Endothelial cell of hepatic sinusoid (primary cell): ENCODE measurements at regions not wholly inside any gene's neighbourhood (a gene's known extent, or its start where the extent isn't known, plus 50 kb on each side); places are given as distances from the start of the nearest gene placed in this dataset.
"Not testable (repeated sequence)": the region's sequence is repeated elsewhere in the genome, so short reads cannot be mapped to it uniquely, and the experiment has no call there.

ENCODE experiments used
- in situ Hi-C: cut with HindIII; loops from 2 replicates; pipeline ENCODE4 v1.10.0; 2017; ENCODE audit warnings: low sequenced_read_pairs

- in situ Hi-C loops, result no loop called here
Measured at GRCh38 chr19:28466107-28467045, 746.6 kb downstream of the UQCRFS1 start.

DNA sequence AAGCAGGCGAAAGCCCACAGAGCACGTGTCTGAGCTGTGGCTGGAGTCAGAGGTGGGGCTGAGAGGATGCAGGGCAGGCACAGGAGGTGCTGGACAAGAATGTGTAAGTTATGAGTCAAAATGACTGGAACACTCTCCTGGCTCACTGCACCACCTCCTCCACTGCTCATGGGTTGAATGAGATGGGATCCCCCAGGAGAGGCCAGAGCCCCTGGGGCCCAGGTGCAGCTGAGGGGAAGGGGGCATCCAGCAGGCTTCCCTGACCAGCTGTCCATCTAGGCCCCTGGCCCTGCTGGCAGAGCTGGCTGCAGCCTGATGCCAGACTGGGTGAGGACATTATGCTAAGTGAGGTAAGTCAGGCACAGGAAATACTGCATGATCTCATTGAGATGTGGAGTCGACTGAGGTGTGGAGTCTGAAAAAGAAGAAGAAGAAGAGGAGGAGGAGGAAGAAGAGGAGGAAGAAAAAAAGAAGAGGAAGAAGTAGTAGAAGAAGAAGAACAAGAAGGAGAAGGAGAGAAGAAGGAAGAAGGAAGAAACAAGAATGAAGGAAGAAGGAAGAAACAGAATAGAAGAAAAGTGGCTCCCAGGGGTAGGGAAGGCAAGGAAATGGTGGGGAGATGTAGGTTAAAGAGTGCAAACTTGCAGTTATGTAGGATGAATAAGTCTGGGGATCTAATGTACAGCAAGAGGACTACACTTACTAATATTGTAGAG, 747.4 kb downstream of the UQCRFS1 start:
- in situ Hi-C loops, result no loop called here

- in situ Hi-C loops, result no loop called here
Measured at GRCh38 chr19:28463493-28464053, 749.4 kb downstream of the UQCRFS1 start.

- in situ Hi-C loops, result no loop called here
Measured at GRCh38 chr19:28457620-28458019, 755.3 kb downstream of the UQCRFS1 start.

- in situ Hi-C loops, result no loop called here
Measured at GRCh38 chr19:28456708-28457320, 756.1 kb downstream of the UQCRFS1 start.

DNA sequence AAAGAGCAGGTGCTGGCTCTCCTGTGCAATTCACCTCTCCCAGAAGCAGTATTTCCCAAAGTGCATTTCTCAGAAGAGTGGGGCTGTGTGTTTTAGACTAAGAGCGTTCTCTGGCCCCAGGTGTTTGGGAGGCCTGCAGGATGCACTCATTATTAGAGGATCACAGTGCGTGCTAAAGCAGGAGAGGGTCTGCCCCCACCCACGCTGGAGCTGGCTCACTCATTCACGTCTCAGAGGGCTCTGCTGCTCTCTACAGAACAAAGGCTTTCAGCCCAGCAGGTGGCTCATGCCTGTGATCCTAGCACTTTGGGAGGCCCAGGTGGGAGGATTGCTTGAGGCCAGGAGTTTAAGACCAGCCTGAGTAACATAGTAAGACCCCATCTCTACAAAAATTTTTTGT, 756.7 kb downstream of the UQCRFS1 start:
- in situ Hi-C loops, result no loop called here

- in situ Hi-C loops, result no loop called here
Measured at GRCh38 chr19:28454083-28454482, 758.9 kb downstream of the UQCRFS1 start.

DNA sequence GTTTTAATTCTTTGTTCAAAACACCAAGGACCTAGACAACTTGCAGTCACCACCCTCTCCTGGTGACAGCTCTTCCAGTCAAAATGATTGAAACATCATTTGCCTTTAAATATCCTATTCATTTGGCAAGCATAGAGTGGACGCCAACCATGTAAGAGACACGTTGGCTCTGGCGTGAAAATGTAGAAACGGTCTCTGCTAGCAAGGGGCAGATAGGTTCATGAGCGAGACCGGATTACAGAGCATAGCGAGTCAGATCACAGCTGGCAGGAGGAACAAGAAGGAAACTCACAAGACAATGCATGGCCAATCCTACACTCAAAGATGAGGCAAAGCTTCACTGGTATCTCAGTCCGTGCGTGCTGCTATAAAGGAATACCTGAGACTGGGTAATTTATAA, 759.5 kb downstream of the UQCRFS1 start:
- in situ Hi-C loops, result no loop called here

DNA sequence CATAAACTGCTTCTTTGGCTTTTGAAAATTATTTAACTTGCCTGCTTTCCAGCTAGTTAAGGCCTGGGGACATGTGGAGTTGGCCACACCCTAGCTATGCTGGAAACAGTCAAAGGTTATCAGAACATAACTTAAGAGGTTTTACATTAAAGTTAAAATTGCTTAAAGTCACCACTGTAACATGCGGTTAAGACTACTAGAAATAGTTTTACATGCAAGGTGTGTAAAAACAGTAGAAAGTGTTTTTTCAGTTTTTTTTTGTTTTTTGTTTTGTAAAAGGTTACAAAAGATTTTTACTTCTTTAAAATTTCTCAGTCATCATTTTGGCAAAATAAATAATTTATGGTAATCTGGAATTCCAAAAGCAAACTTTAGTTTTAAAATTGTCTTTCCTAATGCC, 763.1 kb downstream of the UQCRFS1 start:
- in situ Hi-C loops, result no loop called here

DNA sequence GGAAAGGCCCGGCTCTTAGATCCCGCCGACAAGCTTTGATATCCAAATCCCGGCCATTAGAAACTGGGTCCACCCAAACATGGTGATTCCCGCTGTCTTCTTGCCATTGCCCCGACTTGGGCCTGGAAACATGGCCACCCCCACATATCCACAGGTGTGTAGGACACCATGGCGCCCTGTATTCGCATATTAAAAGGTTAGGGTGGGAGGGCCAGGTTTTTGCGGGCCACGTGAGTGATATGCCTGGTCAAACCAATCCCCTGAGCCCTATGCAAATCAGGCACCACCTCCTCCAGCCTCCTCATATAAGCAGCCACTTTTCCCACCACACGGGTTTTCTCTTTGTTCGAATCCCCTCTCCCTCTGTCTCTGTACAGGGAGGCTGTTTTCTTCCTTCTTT, 766.4 kb downstream of the UQCRFS1 start:
- in situ Hi-C loops, result no loop called here

- in situ Hi-C loops, result no loop called here
Measured at GRCh38 chr19:28445826-28446225, 767.1 kb downstream of the UQCRFS1 start.

- in situ Hi-C loops, result no loop called here
Measured at GRCh38 chr19:28444362-28444761, 768.6 kb downstream of the UQCRFS1 start.

- in situ Hi-C loops, result no loop called here
Measured at GRCh38 chr19:28443361-28443760, 769.6 kb downstream of the UQCRFS1 start.

DNA sequence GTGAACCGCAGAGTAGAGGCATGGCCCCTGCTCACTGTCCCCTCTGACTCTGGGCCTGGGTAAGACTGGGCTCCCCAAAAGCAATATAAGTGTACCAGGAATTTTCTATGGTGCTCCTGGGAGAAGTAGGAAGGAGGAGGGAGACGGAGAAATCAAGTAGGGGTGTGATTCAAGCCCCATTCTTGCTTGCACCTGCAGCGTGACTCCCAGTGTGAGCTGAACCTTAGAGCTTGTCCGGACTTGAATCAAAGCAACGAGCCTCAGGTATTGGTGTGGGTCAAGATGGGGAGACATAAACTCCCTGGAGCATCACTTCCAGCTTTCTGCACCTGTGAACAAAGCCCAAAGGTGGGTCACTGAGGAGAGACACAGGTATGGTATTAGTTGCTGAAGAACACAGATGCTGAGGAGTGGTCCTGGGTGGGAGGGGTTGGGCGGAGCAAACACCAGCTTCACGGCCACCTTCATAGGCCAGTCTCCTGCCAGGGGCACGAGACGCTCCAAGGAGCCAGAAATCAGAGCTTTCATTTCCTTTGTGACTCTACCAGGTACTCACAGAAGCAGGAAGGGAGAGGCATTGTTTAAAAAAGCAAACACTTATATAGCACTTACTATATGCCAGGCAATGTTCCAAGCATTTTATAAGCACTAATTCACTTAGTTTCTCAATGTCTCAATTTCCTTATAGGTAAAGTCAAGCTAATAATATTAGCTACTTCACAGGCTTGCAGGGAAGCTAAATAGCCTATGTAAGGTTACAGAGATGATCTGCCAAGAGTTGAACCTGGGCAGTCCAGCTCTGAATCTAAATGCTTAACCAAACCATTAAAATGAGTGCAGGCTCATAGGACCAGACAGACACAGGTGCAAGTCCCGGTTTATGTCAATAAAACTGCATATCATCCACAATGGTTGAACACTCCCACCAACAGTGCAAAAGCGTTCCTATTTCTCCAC, 775.3 kb downstream of the UQCRFS1 start:
- in situ Hi-C loops, result no loop called here

DNA sequence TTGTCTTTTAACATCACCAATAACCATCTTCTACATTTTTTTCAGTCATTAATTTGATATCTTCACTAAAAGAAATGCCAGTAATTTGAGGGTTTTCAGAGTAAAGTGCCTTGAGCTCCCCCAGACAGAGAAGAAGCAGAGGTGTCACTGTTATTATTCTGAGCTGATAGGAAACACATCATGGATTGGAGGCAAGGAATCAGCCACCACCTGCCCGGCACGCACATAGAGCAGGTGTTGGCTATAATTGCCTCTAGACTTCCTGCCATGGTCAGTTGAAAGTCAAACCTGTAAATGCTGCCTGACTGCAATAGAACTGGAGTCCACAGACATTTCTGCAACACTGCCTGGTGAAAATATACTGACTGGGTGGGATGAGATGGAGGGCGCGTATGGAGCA, 776.6 kb downstream of the UQCRFS1 start:
- in situ Hi-C loops, result no loop called here

DNA sequence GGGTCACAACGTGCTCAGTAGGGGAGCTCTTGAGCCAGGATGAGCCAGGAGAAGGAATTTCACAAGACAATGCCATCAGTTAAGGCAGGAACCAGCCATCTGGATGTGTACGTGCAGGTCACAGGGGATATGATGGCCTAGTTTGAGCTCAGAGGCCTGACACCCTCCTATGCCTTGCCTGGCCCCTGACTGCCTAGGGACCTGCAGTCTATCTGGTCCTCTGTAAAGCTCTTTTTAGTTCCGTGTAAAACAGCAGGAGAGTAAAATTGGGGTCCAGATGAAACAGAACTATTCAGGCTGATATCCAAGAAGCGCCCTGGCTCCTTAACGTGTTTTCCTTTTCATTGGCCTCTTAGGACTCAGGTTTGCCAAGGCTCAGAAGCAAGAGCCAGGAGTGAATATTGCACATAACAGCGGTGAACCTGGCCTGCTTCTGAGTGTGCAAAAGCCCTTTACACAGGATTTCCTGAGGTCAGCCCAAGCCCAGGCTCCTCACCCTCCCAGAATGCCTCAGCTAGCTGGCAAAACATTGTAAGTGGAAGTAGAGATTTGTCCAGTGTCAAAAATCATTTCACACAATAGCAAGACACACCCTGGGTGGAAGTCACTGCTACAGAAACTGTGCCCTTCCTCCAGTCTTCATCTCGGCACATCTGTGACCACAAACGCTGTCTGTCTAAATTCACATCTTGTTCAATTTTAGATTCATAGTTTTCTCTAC, 777.2 kb downstream of the UQCRFS1 start:
- in situ Hi-C loops, result no loop called here

DNA sequence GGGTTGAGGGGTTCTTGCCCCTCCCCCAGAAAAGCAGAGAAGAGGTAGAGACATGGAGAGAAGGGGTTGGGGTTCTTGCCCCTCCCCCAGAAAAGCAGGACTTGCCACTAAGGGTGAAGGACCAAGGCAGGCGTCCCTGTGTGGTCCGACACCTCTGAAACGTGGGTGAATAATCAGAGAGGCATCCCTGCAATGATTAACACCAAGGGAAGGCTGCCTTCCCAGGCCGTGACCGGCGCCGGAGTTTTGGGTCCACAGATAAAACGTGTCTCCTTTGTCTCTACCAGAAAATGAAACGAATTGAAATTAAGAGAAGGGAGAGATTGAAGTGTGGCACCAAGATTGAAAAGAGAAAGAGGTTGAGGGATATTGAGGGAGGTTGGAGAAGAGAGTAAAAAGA, 778.2 kb downstream of the UQCRFS1 start:
- in situ Hi-C loops, result not testable (repeated sequence)

DNA sequence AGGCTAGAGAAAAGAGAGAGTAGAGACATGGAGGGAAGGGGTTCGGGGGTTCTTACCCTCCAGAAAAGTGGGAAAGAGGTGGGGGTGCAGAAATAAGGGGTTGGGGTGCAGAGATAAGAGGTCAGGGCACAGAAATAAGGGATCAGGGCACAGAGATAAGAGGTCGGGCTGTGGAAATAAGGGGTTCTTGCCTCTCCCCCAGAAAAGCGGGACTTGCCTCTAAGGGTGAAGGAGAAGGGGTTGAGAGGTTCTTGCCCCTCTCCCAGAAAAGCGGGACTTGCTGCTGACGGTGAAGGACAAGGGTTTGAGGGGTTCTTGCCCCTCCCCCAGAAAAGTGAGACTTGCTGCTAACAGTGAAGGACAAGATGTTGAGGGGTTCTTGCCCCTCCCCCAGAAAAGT, 778.6 kb downstream of the UQCRFS1 start:
- in situ Hi-C loops, result not testable (repeated sequence)

DNA sequence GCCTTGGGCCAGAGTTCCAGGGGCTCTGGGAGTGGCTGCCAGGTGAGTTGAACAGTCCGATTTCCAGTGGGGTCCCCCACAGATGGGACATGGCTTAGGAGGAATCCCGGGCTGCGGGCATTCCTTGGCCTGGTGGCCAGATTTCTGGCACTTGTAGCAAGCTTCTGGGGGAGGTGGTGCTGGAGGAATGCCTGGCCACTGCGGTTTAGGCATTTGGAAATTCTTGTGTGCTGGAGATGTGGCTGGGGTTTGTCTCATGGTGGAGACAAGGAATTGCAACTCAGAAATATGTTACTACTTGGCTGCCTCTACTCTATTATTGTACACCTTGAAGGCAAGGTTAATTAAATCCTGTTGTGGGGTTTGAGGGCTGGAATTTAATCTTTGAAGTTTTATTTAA, 779.8 kb downstream of the UQCRFS1 start:
- in situ Hi-C loops, result not testable (repeated sequence)

- in situ Hi-C loops, result no loop called here
Measured at GRCh38 chr19:28430214-28430613, 782.7 kb downstream of the UQCRFS1 start.
